PC-9 (cell line): ENCODE measurements at regions not wholly inside any gene's neighbourhood (a gene's known extent, or its start where the extent isn't known, plus 50 kb on each side); places are given as distances from the start of the nearest gene placed in this dataset.

Source experiments
- BruUV-seq: library from RNA; stranded (reverse); fragments of 400-500 nt; replicated peaks from 2 replicates; lab custom pipeline; 2021; lab: Mats Ljungman, UMichigan
- CTCF ChIA-PET: fragments of 300-600 bp; sonication (Branson Sonifier 250); formaldehyde crosslinking; loops from one replicate; lab custom pipeline; 2022; ENCODE audit warnings: antibody characterized with exemption; lab: Charles Lee
- POLR2A ChIA-PET: fragments of 300-600 bp; sonication (Branson Sonifier 250); formaldehyde crosslinking; loops from one replicate; lab custom pipeline; 2022; ENCODE audit warnings: antibody characterized with exemption; ENCODE audit not compliant: unreplicated experiment; lab: Charles Lee
- DNase-seq, 2 experiments: peaks; one replicate each; pipeline versions ENCODE4 v3.0.0 to v3.0.0-alpha.2; 2015 to 2022; ENCODE audit warnings: mixed read lengths in 1 of 2
- H2AFZ ChIP-seq: fragments of 200-600 bp; sonication (generic); 2 replicates; pipeline ENCODE4 v1.8.1; 2017; ENCODE audit warnings: antibody characterized with exemption
- H3F3A ChIP-seq: fragments of 200-600 bp; sonication (generic); 2 replicates; pipeline ENCODE4 v1.8.1; 2017; ENCODE audit warnings: antibody characterized with exemption, mild to moderate bottlenecking, low read depth; ENCODE audit not compliant: insufficient read depth
- H3K27ac ChIP-seq: fragments of 200-600 bp; sonication (generic); 2 replicates; pipeline ENCODE4 v1.6.1; 2016; ENCODE audit warnings: mixed run types
- H3K27me3 ChIP-seq: fragments of 200-600 bp; sonication (generic); 2 replicates; pipeline ENCODE4 v1.6.1; 2016; ENCODE audit warnings: low read depth, mixed run types; ENCODE audit not compliant: insufficient read depth
- H3K36me3 ChIP-seq: fragments of 200-600 bp; sonication (generic); 2 replicates; pipeline ENCODE4 v1.6.1; 2016; ENCODE audit warnings: low read depth, mixed run types
- H3K4me1 ChIP-seq: fragments of 200-600 bp; sonication (generic); replicated peaks from 2 replicates; pipeline ENCODE4 v1.6.1; 2016; ENCODE audit warnings: mixed run types; ENCODE audit not compliant: insufficient read depth
- H3K4me2 ChIP-seq: fragments of 200-600 bp; sonication (generic); 2 replicates; pipeline ENCODE4 v1.6.1; 2017; ENCODE audit warnings: mixed run types
- H3K4me3 ChIP-seq: fragments of 200-600 bp; sonication (generic); 2 replicates; pipeline ENCODE4 v1.6.1; 2016; ENCODE audit warnings: mixed run types
- H3K79me2 ChIP-seq: fragments of 200-600 bp; sonication (generic); 2 replicates; pipeline ENCODE4 v1.6.1; 2017; ENCODE audit warnings: low read depth, mixed run types
- H3K9me2 ChIP-seq: fragments of 200-600 bp; sonication (generic); 2 replicates; pipeline ENCODE4 v1.8.1; 2017; ENCODE audit warnings: mild to moderate bottlenecking; ENCODE audit not compliant: insufficient read depth
- H3K9me3 ChIP-seq: fragments of 200-600 bp; sonication (generic); 2 replicates; pipeline ENCODE4 v1.8.1; 2016; ENCODE audit warnings: low read depth; ENCODE audit not compliant: insufficient read depth
- H4K20me1 ChIP-seq: fragments of 200-600 bp; sonication (generic); 2 replicates; pipeline ENCODE4 v1.8.1; 2017; ENCODE audit not compliant: insufficient read depth
- EZH2 ChIP-seq: fragments of 200-600 bp; sonication (generic); IDR thresholded peaks from 2 replicates; pipeline ENCODE4 v1.8.0; 2017; ENCODE audit warnings: antibody characterized with exemption, low read depth
- intact Hi-C: fragments of 100-400 bp; cut with micrococcal nuclease; formaldehyde crosslinking; loops from one replicate; pipeline ENCODE4 v1.10.0; 2022; ENCODE audit not compliant: unreplicated experiment
- TF ChIP-seq, protein P1 (sequence below): fragments of 200-600 bp; sonication (generic); conservative IDR thresholded peaks from 2 replicates; pipeline ENCODE4 v1.6.1; 2017; ENCODE audit warnings: mixed run types, antibody characterized with exemption, mild to moderate bottlenecking, moderate library complexity

DNA sequence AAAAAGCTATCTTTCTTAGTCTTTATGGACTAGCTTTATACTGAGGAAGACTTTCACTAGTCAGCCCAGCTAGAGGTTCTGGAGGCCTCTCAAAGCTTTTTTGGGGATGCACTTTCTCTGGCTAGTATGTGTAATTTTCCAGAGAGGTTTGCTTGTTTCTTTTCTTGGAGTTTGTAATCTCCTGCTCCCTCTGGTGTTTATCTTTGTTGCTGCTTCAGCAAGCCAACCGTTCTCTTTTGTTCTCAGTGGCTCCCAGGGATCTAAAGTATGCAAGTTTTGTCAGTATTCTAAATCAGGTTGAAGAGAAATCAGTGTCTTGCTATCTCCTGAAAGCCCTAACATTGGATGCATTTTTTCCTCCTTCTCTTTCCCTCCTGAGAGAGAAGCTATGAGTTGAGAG lies 121.1 kb upstream of the MYO16 start:
- H3F3A ChIP-seq = no peaks in the 10 kb centered on the region
- H3K27me3 ChIP-seq = 0 out of 2 replicates have a peak, but pooled peaks cover 2% of the 10 kb centered on the region
- POLR2A ChIA-PET = no interaction called here
- no peak overlapping the region for H2AFZ ChIP-seq
- TF ChIP-seq EZH2 = no peak
- TF ChIP-seq, protein P1, sequence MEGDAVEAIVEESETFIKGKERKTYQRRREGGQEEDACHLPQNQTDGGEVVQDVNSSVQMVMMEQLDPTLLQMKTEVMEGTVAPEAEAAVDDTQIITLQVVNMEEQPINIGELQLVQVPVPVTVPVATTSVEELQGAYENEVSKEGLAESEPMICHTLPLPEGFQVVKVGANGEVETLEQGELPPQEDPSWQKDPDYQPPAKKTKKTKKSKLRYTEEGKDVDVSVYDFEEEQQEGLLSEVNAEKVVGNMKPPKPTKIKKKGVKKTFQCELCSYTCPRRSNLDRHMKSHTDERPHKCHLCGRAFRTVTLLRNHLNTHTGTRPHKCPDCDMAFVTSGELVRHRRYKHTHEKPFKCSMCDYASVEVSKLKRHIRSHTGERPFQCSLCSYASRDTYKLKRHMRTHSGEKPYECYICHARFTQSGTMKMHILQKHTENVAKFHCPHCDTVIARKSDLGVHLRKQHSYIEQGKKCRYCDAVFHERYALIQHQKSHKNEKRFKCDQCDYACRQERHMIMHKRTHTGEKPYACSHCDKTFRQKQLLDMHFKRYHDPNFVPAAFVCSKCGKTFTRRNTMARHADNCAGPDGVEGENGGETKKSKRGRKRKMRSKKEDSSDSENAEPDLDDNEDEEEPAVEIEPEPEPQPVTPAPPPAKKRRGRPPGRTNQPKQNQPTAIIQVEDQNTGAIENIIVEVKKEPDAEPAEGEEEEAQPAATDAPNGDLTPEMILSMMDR = peak; percentile 60; the same call in 1 of the 2 replicates
- CTCF ChIA-PET = no interaction called here
- DNase-seq = no peak
- H4K20me1 ChIP-seq = no peaks in the 10 kb centered on the region
- H3K4me2 ChIP-seq = no peak overlapping the region
- H3K27ac ChIP-seq = no peak overlapping the region
- BruUV-seq = no TSS peak
- 0 out of 2 replicates have a peak, but pooled peaks cover 4% of the 10 kb centered on the region for H3K9me3 ChIP-seq
- H3K4me1 ChIP-seq = no peaks in the 10 kb centered on the region
- no peaks in the 10 kb centered on the region for H3K9me2 ChIP-seq
- no peaks in the 10 kb centered on the region for H3K36me3 ChIP-seq
- intact Hi-C loops = no loop called here
- H3K79me2 ChIP-seq = no peaks in the 10 kb centered on the region
- no peak overlapping the region for H3K4me3 ChIP-seq

- Histone ChIP-seq H3K9me2 (no peaks in the 10 kb centered on the region), H3K4me2 (no peak overlapping the region), H3K4me3 (no peak overlapping the region), H3K4me1 (no peaks in the 10 kb centered on the region), H4K20me1 (no peaks in the 10 kb centered on the region; the same call in 1 of the 2 replicates), H2AFZ (no peak overlapping the region), H3F3A (no peaks in the 10 kb centered on the region), H3K36me3 (no peaks in the 10 kb centered on the region), H3K79me2 (no peaks in the 10 kb centered on the region), H3K9me3 (no peaks in the 10 kb centered on the region), H3K27ac (no peak overlapping the region), H3K27me3 (peaks cover 41% of the 10 kb centered on the region)
- no peak for DNase-seq
- BruUV-seq = no TSS peak
- POLR2A ChIA-PET = no interaction called here
- intact Hi-C loops = no loop called here
- TF ChIP-seq, protein P1 = no peak
- no peak for TF ChIP-seq EZH2
- CTCF ChIA-PET = no interaction called here
Measured at GRCh38 chr13:108525827-108526226, 103.6 kb upstream of the MYO16 start.

DNA sequence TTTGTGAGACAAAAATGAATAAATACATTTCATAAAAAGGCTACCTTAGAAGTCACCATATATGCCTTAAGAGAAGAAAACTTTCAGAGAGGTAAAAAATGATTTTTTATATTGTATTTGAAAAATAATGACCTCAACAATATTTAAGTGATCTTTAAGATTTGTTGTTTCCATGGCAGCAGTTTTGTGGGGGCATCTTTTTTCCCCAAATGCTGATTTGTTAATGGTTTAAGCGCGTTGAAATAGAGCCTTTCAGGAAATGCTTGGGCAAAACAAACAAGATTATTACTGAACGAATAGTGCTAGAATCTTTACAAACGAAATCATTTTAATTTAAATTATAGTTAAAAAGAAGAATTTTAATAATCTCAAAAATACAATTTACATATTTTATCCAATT lies 103.1 kb upstream of the MYO16 start:
- ChIA-PET POLR2A (no interaction called here), CTCF (no interaction called here)
- Histone ChIP-seq H3K79me2 (no peaks in the 10 kb centered on the region), H3K27ac (no peak overlapping the region), H3F3A (no peaks in the 10 kb centered on the region), H3K4me1 (no peaks in the 10 kb centered on the region), H3K9me3 (no peaks in the 10 kb centered on the region), H3K27me3 (peaks cover 38% of the 10 kb centered on the region), H3K4me3 (no peak overlapping the region), H4K20me1 (no peaks in the 10 kb centered on the region; the same call in 1 of the 2 replicates), H2AFZ (no peak overlapping the region), H3K36me3 (no peaks in the 10 kb centered on the region), H3K9me2 (no peaks in the 10 kb centered on the region), H3K4me2 (no peak overlapping the region)
- intact Hi-C loops = no loop called here
- TF ChIP-seq, protein P1 = no peak
- TF ChIP-seq EZH2 = no peak
- no TSS peak for BruUV-seq
- DNase-seq = no peak
